Psoas muscle (tissue), 7 donors: ENCODE measurements at regions not wholly inside any gene's neighbourhood (a gene's known extent, or its start where the extent isn't known, plus 50 kb on each side); places are given as distances from the start of the nearest gene placed in this dataset.
A peak's percentile ranks its signal among the peaks of the same experiment; 100 is the strongest.
"Not testable (repeated sequence)": the region's sequence is repeated elsewhere in the genome, so short reads cannot be mapped to it uniquely, and the experiment has no call there.

Experiments
- ATAC-seq, 4 donors: fragments of 200-7000 bp; cut with Tn5 transposase; one replicate each; pipeline ENCODE4 v1.9.1; 2020; ENCODE audit warnings: moderate library complexity in 3 of 4, mild to moderate bottlenecking in 2 of 4
- DNase-seq, 2 donors: peaks; one replicate each; pipeline ENCODE4 v3.0.0-alpha.2; 2020
- H3K27ac ChIP-seq: fragments of 200-600 bp; one replicate; pipeline ENCODE4 v1.8.0; 2022
- H3K27me3 ChIP-seq, 3 donors: fragments of 200-600 bp in 1 of 3; one replicate each; pipeline versions ENCODE4 v1.6.1 to v1.8.0; 2013 to 2022; ENCODE audit warnings: low read length in 2 of 3, mild to moderate bottlenecking in 2 of 3, moderate library complexity in 1 of 3; ENCODE audit not compliant: insufficient read depth in 3 of 3
- H3K36me3 ChIP-seq, 2 donors: fragments of 200-600 bp in 1 of 2; one replicate each; pipeline versions ENCODE4 v1.6.1 to v1.8.0; 2013 to 2022; ENCODE audit warnings: low read depth in 1 of 2, mild to moderate bottlenecking in 1 of 2, moderate library complexity in 1 of 2; ENCODE audit not compliant: insufficient read depth in 1 of 2
- H3K4me1 ChIP-seq: fragments of 200-600 bp; one replicate; pipeline ENCODE4 v1.8.0; 2022
- H3K4me3 ChIP-seq: fragments of 200-600 bp; one replicate; pipeline ENCODE4 v1.8.0; 2022; ENCODE audit warnings: mild to moderate bottlenecking
- H3K9me3 ChIP-seq: fragments of 200-600 bp; one replicate; pipeline ENCODE4 v1.8.0; 2022
- WGBS, 3 donors: extraction: QIAGEN DNeasy Blood & Tissue Kit; methylation state at CpG; one replicate each; pipeline versions ENCODE4 v1.1.6 to v1.1.7; 2013; 5-methylcytosine and 5-hydroxymethylcytosine counted together
- intact Hi-C, 2 donors: fragments of 100-400 bp; cut with DNase I; formaldehyde crosslinking; loops; one replicate each; pipeline versions ENCODE4 v1.11.0 to v1.14.2; 2022
- donor health status: healthy with polysubstance abuse.
- donor health status: DM: no; HTN: no; CAD: no; lungs with moderate emphysema.
- donor health status: Bipolar disorder and iron deficiency.
- donor health status: healthy.
- donor health status: DM: yes; HTN: yes; CAD: no.
- donor health status: DM: no; HTN: no; CAD: no.
- donor health status: DM: yes; HTN: yes; CAD: no.

- WGBS, 3 donors, result 84 to 91% (median 90%) methylated on average over 2 of the region's 2 CpGs
- H3K9me3 ChIP-seq, H3K27me3 ChIP-seq, H3K27ac ChIP-seq, H3K4me1 ChIP-seq, H3K36me3 ChIP-seq, H3K4me3 ChIP-seq, DNase-seq, intact Hi-C loops, ATAC-seq: not testable (repeated sequence)
Observed at GRCh38 chr9:65223986-65224385, 61.0 kb downstream of the FOXD4L5 start.

- DNase-seq, H3K9me3 ChIP-seq, H3K27me3 ChIP-seq, H3K36me3 ChIP-seq, H3K4me1 ChIP-seq, intact Hi-C loops, H3K27ac ChIP-seq, H3K4me3 ChIP-seq, ATAC-seq: not testable (repeated sequence)
Observed at GRCh38 chr9:65208834-65209233, 76.2 kb downstream of the FOXD4L5 start.

GRCh38 chr9:65207273-65207672, 77.7 kb downstream of the FOXD4L5 start:
- ATAC-seq, H3K36me3 ChIP-seq, H3K27me3 ChIP-seq, H3K27ac ChIP-seq, intact Hi-C loops, H3K9me3 ChIP-seq, DNase-seq, H3K4me1 ChIP-seq, H3K4me3 ChIP-seq: not testable (repeated sequence)
- WGBS, 3 donors, result no CpG with 5 or more reads among the region's 1 CpG

GRCh38 chr9:65205853-65206252, 79.2 kb downstream of the FOXD4L5 start:
- H3K9me3 ChIP-seq, H3K36me3 ChIP-seq, H3K27ac ChIP-seq, H3K4me3 ChIP-seq, H3K4me1 ChIP-seq, intact Hi-C loops, ATAC-seq, DNase-seq, H3K27me3 ChIP-seq: not testable (repeated sequence)
- no CpG with 5 or more reads among the region's 1 CpG for WGBS, 3 donors

GRCh38 chr9:65195781-65196180, 89.2 kb downstream of the FOXD4L5 start:
- H3K4me3 ChIP-seq, ATAC-seq, H3K27ac ChIP-seq, H3K4me1 ChIP-seq, H3K36me3 ChIP-seq, intact Hi-C loops, H3K9me3 ChIP-seq, H3K27me3 ChIP-seq: not testable (repeated sequence)
- DNase-seq, result peak in 1 of 2 donors; percentile 3
- WGBS, 3 donors, result 90 to 93% methylated on average over 13 to 17 of the region's 65 CpGs; no CpG with 5 or more reads in 1 of the 3 donors

- intact Hi-C loops, ATAC-seq, H3K27ac ChIP-seq, H3K4me1 ChIP-seq, H3K9me3 ChIP-seq, H3K36me3 ChIP-seq, H3K27me3 ChIP-seq, H3K4me3 ChIP-seq, DNase-seq: not testable (repeated sequence)
- WGBS, 3 donors, result 36 to 41% (median 36%) methylated on average over 2 to 7 of the region's 9 CpGs
Observed at GRCh38 chr9:65155937-65156336, 129.1 kb downstream of the FOXD4L5 start.
